ENCODE measurements at regions not wholly inside any gene's neighbourhood (a gene's known extent, or its start where the extent isn't known, plus 50 kb on each side); places are given as distances from the start of the nearest gene placed in this dataset.

DNA sequence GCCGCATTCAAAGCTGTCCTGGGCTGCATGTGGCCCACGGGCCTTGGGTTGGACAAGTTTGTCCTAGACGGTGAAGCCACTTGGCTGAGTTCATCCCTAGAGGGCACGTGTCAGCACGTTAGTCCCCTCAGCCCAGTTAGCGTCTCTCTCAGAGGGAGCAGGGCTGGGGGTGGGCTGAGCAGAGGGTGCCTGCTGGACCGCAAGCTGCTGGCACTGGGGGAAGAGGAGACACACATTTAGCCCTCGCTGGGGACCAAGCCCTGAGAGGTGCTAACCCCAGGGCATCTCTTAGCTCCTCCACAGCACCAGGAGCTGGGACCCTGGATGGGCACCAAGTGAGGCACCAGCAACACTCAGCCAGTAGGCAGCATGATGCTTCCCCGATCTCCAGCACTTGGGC, 107.0 kb downstream of the SHANK2 start:
- intact Hi-C loops (cut with DNase I, micrococcal nuclease): no loop called here
- no peaks in the 10 kb centered on the region for H3K9me3 ChIP-seq
- H3K4me1 ChIP-seq (ENCODE audit: low read depth): no peaks in the 10 kb centered on the region
- no peak for ATAC-seq
- DNase-seq: no peak
- H3K4me3 ChIP-seq: no peak overlapping the region
- no peaks in the 10 kb centered on the region for H3K36me3 ChIP-seq (ENCODE audit: low read depth)
- TF ChIP-seq, protein P1, sequence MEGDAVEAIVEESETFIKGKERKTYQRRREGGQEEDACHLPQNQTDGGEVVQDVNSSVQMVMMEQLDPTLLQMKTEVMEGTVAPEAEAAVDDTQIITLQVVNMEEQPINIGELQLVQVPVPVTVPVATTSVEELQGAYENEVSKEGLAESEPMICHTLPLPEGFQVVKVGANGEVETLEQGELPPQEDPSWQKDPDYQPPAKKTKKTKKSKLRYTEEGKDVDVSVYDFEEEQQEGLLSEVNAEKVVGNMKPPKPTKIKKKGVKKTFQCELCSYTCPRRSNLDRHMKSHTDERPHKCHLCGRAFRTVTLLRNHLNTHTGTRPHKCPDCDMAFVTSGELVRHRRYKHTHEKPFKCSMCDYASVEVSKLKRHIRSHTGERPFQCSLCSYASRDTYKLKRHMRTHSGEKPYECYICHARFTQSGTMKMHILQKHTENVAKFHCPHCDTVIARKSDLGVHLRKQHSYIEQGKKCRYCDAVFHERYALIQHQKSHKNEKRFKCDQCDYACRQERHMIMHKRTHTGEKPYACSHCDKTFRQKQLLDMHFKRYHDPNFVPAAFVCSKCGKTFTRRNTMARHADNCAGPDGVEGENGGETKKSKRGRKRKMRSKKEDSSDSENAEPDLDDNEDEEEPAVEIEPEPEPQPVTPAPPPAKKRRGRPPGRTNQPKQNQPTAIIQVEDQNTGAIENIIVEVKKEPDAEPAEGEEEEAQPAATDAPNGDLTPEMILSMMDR (IDR thresholded peaks at IDR 0.05): no peak

DNA sequence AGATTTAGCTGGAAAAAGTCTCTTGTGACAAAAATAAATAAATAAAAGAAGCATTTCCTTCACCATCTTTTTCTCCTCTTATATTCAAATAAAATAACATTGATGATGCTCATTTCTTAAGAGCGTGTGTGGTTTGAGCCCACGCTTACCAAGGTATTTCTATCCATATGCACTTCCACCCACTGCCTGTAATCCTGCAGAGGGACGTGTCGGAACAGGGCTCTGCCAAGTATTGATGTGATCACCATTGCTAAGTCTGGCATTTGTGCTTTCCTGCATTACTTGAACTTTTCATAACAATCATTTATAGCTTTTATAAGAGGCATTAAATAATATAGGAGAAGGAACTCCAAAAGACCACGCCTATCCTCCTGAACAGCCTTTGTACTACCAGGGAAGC, 107.6 kb downstream of the SHANK2 start:
- intact Hi-C loops (cut with DNase I, micrococcal nuclease): no loop called here
- TF ChIP-seq, protein P1 (IDR thresholded peaks at IDR 0.05): no peak

DNA sequence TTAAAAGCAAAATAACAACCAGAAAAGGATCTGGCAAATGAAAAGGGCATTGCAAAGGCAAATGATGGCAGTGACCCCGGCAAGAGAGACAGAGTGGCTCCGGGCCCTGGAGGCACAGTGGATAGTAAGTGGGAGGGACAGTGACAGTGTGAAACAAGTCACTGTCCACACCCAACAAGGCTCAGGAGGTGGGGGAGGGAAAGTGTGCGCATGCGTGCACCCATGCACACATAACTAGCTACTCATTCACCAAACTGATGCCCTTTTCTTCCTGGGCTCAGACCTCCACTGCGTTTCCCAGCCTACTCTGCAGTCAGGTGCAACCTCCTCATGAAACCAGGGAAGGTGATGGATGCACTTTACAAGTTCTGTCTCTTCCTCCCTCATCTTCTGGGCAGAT, 108.4 kb downstream of the SHANK2 start:
- H3K36me3 ChIP-seq (ENCODE audit: low read depth): no peaks in the 10 kb centered on the region
- no peak for DNase-seq
- intact Hi-C loops (cut with DNase I, micrococcal nuclease): no loop called here
- ATAC-seq: no peak
- H3K4me1 ChIP-seq (ENCODE audit: low read depth): no peaks in the 10 kb centered on the region
- TF ChIP-seq, protein P1 (IDR thresholded peaks at IDR 0.05): no peak
- no peak overlapping the region for H3K4me3 ChIP-seq
- no peaks in the 10 kb centered on the region for H3K9me3 ChIP-seq

More for the DNA sequence above, 107.6 kb downstream of the SHANK2 start:
- no peaks in the 10 kb centered on the region for H3K9me3 ChIP-seq
- H3K36me3 ChIP-seq (ENCODE audit: low read depth): no peaks in the 10 kb centered on the region
- DNase-seq (no peak), ATAC-seq (no peak)
- H3K4me1 ChIP-seq (ENCODE audit: low read depth): no peaks in the 10 kb centered on the region
- H3K4me3 ChIP-seq: no peak overlapping the region

DNA sequence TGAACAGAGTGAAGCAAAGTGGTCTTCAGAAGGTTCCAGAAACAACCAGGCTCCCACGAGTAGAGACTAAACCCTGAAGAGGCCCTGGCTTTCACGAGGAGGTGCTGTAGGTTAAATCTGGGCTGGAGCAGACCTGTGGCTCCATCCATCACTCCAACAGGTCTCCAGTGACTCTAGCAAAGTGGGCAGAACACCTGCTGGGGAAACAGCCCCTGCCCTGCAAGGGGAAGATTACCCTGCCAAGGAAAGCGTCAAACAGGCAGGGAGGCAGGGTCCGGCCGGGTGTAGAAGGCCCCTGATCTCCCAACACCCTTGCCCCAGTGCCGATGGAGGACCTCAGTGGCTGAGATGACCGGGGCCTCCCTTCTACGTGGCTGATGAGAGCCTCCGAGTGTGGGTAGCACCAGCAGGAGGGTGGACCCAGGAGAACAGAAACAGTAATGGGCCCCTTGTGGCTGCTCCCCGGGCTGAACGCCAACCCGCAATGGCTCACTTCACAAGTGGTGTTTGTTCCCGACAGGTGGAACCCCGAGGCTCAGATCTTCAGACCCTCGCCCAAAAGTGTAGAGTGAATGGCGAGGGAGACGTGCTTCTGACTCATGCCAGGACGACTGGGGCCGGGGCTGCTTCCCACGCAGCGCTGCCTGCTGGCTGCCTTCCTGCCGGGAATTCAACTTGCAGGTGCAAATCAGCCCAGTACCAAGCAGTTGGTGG, 112.0 kb downstream of the SHANK2 start:
- H3K4me1 ChIP-seq (ENCODE audit: low read depth): no peaks in the 10 kb centered on the region
- TF ChIP-seq, protein P1 (IDR thresholded peaks at IDR 0.05): no peak
- ATAC-seq (no peak), DNase-seq (no peak)
- H3K36me3 ChIP-seq (ENCODE audit: low read depth): no peaks in the 10 kb centered on the region
- no peak overlapping the region for H3K4me3 ChIP-seq
- no peaks in the 10 kb centered on the region for H3K9me3 ChIP-seq
- intact Hi-C loops (cut with DNase I, micrococcal nuclease): no loop called here

DNA sequence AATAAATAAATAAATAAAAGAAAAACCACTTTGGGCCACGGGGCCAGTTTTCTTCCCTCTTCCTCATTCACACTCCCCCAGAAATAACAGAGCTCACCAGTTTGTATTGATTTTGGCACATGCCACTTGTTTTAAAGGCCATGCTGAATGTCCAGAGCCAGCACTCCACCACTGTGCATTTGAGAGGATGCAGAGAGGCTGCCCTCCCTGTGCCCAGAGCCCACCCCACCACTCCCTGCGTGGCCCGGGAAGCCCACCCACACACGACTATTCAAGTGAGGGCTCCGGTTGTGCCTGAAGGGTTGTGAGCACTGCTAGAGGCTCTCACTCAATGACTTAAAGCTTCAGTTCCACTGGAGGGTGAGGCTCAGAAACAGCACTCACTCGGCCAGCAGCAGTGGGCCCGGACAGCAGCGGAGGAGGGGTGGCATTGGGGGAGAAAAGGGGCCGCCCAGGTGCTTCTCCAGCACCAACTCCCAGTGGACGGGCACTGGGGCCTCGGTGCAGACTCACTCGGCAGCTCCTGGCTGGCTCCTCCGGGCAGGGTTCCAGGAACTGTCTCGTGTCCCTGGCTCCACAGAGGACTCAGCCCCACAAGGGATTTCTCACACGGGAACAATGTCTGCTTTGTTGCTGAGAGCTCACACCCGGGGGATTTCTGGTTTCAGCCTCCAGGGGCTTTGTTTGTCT, 112.7 kb downstream of the SHANK2 start:
- H3K9me3 ChIP-seq: no peaks in the 10 kb centered on the region
- H3K4me3 ChIP-seq: no peak overlapping the region
- H3K4me1 ChIP-seq (ENCODE audit: low read depth): no peaks in the 10 kb centered on the region
- DNase-seq (peak in 1 of 3 donors; percentile 16), ATAC-seq (no peak)
- TF ChIP-seq, protein P1 (IDR thresholded peaks at IDR 0.05): no peak
- H3K36me3 ChIP-seq (ENCODE audit: low read depth): no peaks in the 10 kb centered on the region
- intact Hi-C loops (cut with DNase I, micrococcal nuclease): no loop called here

Measured in mucosa of descending colon (tissue), 3 donors.